GM21515 (cell line): ENCODE measurements at regions not wholly inside any gene's neighbourhood (a gene's known extent, or its start where the extent isn't known, plus 50 kb on each side); places are given as distances from the start of the nearest gene placed in this dataset.
"Not testable (repeated sequence)": the region's sequence is repeated elsewhere in the genome, so short reads cannot be mapped to it uniquely, and the experiment has no call there.

Source experiments
- ATAC-seq: cut with Tn5 transposase; IDR thresholded peaks from one replicate; pipeline ENCODE4 v1.9.1; 2021; ENCODE audit not compliant: unreplicated experiment

GRCh38 chr5:100641833-100642232, 106.7 kb downstream of the FAM174A start:
- no peak for ATAC-seq

GRCh38 chr5:100643473-100643872, 108.3 kb downstream of the FAM174A start:
- ATAC-seq: no peak

- ATAC-seq: no peak
Observed at GRCh38 chr5:100644185-100644584, 109.0 kb downstream of the FAM174A start.

- no peak for ATAC-seq
Observed at GRCh38 chr5:100644776-100645175, 109.6 kb downstream of the FAM174A start.

- no peak for ATAC-seq
Observed at GRCh38 chr5:100646011-100646410, 110.8 kb downstream of the FAM174A start.

GRCh38 chr5:100646691-100647090, 111.5 kb downstream of the FAM174A start:
- no peak for ATAC-seq

- peak; percentile 64 for ATAC-seq
Observed at GRCh38 chr5:100647461-100648230, 112.5 kb downstream of the FAM174A start.

- ATAC-seq: no peak
Observed at GRCh38 chr5:100654895-100655294, 119.7 kb downstream of the FAM174A start.

GRCh38 chr5:100656771-100657170, 121.6 kb downstream of the FAM174A start:
- not testable (repeated sequence) for ATAC-seq

GRCh38 chr5:100659080-100659795, 124.1 kb downstream of the FAM174A start:
- no peak for ATAC-seq

GRCh38 chr5:100664140-100664539, 129.0 kb downstream of the FAM174A start:
- no peak for ATAC-seq

- ATAC-seq: no peak
Observed at GRCh38 chr5:100667161-100667630, 132.0 kb downstream of the FAM174A start.

GRCh38 chr5:100668511-100668910, 133.3 kb downstream of the FAM174A start:
- no peak for ATAC-seq

GRCh38 chr5:100676817-100677631, 141.8 kb downstream of the FAM174A start:
- ATAC-seq: no peak

- ATAC-seq: no peak
Observed at GRCh38 chr5:100682625-100683024, 147.5 kb downstream of the FAM174A start.

GRCh38 chr5:100683881-100684280, 148.7 kb downstream of the FAM174A start:
- no peak for ATAC-seq

- not testable (repeated sequence) for ATAC-seq
Observed at GRCh38 chr5:100685122-100685521, 149.9 kb downstream of the FAM174A start.

- not testable (repeated sequence) for ATAC-seq
Observed at GRCh38 chr5:100688834-100689233, 153.7 kb downstream of the FAM174A start.

- no peak for ATAC-seq
Observed at GRCh38 chr5:100690036-100690560, 154.9 kb downstream of the FAM174A start.

- no peak for ATAC-seq
Observed at GRCh38 chr5:100691085-100691484, 155.9 kb downstream of the FAM174A start.

GRCh38 chr5:100691548-100691947, 156.4 kb downstream of the FAM174A start:
- ATAC-seq: no peak
